Caki2 (cell line): ENCODE measurements at regions not wholly inside any gene's neighbourhood (a gene's known extent, or its start where the extent isn't known, plus 50 kb on each side); places are given as distances from the start of the nearest gene placed in this dataset.

ENCODE experiments used
- DNase-seq: peaks from one replicate; pipeline ENCODE4 v3.0.0-alpha.2; 2015; ENCODE audit warnings: low read depth
- in situ Hi-C: cut with HindIII; loops from 2 replicates; pipeline ENCODE4 v1.10.0; 2016; ENCODE audit warnings: low sequenced_read_pairs, low pct_unique_long_range_greater_than_20kb, mixed read lengths

GRCh38 chr3:74129611-74130010, 484.8 kb downstream of the CNTN3 start:
- DNase-seq: no peak
- in situ Hi-C loops: no loop called here

GRCh38 chr3:74129056-74129455, 485.4 kb downstream of the CNTN3 start:
- no peak for DNase-seq
- in situ Hi-C loops: no loop called here

- no peak for DNase-seq
- in situ Hi-C loops: no loop called here
Observed at GRCh38 chr3:74127256-74127655, 487.2 kb downstream of the CNTN3 start.

DNA sequence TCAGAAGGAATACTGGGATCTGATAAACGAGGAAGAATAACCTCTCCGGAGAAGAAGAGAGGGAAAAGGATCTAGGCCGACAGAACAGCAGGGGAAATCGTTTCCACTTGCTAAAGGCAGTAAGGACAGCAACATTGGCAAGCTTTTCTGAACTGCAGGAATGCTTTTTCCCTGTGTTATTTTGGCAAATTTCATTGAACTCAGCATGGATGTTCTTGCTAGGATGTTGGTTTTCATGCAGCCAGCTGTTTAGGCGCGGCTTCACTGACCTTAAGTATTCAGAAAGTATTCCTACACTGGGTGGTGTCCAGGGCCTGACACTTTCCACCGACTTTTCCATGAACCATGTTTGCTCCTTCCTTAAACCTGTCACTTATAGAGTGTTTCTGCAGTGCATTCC, 489.7 kb downstream of the CNTN3 start:
- in situ Hi-C loops: no loop called here
- DNase-seq: no peak

- DNase-seq: no peak
- in situ Hi-C loops: no loop called here
Observed at GRCh38 chr3:74122281-74122680, 492.2 kb downstream of the CNTN3 start.

DNA sequence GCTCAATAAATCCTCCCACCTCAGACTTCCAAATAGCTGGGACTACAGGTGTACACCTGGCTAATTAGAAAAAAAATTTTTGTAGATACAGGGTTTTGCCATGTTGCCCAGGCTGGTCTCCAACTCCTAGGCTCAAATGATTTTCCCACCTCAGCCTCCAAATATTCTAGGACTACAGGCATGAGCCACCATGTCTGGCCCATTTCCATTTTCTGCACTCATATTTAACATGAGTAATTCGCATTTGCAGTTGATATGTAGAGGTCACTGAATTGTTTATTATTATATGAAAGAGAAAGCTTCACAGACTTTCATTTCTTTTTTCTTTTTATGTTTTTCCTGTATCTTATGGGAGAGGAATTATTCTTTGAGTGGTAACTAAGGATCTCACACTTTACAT, 492.7 kb downstream of the CNTN3 start:
- no peak for DNase-seq
- in situ Hi-C loops: no loop called here

DNA sequence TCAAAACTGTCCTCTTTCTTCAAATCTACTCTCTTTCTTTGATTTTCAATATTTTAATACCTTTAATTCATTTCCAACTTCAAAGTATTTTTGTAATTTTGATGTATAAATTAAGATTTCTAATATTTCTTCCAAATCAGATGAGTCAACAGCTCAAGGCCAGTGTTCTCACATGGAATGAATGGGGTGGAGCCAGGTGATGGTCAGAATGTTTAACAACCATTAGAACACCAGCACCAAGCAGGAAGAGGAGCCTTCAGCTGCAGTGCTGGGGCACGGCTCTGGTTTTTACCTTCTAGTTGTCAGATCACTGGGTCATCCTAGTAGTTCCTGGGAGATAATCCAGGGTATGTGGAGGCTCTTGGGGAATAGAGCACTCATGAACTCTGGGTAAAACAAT, 494.5 kb upstream of the PDZRN3 start:
- no peak for DNase-seq
- in situ Hi-C loops: no loop called here

DNA sequence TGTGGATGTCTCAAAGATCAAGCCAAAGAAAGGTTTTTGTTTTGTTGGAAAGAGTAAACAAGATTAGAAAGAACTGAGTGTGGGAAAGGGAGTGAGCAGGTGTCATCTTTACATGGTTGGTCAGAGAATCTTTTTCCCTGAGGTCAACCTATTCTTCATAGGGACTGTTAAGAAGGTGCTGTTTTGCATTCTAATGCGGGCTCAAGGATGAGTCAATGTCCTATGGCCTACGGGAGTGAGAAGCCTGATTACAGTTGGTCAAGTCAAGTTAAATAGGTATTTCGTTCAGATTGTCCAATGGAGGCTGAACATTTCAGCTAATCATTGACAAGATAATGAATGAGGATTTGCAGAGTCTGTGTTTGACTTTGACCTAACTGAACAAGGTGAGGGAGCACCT, 491.2 kb upstream of the PDZRN3 start:
- in situ Hi-C loops: no loop called here
- peak; percentile 30 for DNase-seq

- in situ Hi-C loops: no loop called here
Observed at GRCh38 chr3:74107451-74107850, 482.7 kb upstream of the PDZRN3 start.

DNA sequence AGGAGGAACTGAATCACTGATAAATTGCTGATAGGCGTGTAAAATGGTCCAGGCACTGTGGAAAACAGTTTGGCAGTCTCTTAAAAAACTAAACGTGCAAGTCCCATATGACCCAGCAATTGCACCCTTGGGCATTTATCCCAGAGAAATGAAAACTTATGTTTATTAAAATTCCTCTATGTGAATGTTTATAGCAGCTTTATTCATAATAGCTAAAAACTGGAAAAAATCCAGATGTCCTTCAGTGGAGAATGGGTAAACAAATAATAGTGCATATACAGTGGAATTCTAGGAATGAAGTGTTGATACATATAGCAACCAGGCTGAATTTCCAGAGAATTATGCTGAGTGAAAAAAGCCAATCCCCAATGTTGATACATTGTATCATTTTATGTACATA, 482.2 kb upstream of the PDZRN3 start:
- no peak for DNase-seq
- in situ Hi-C loops: no loop called here

More at GRCh38 chr3:74107451-74107850, 482.7 kb upstream of the PDZRN3 start:
- no peak for DNase-seq

DNA sequence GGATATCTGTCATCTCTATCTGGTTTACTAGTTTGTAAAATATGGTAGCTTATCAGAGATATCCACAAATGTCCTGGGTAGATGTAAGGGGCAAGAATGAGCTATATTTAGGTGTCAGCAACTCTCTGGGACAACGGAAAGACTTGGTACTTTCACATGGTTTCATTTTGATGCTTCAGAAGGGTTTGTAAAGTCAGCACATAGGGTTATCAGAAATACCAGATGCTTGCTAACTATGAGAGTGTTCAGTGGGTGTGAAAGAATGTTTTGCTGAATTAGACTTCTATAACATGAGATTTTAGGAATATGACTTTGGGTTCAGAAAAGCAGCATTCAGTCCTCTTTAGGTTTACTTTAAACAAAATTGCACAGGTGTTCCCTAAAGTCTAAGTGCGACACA, 466.5 kb upstream of the PDZRN3 start:
- no peak for DNase-seq
- in situ Hi-C loops: no loop called here

GRCh38 chr3:74089814-74090213, 465.1 kb upstream of the PDZRN3 start:
- in situ Hi-C loops: no loop called here

GRCh38 chr3:74080056-74080461, 455.3 kb upstream of the PDZRN3 start:
- in situ Hi-C loops: no loop called here
- no peak for DNase-seq

More at GRCh38 chr3:74089814-74090213, 465.1 kb upstream of the PDZRN3 start:
- no peak for DNase-seq

GRCh38 chr3:74075241-74075640, 450.5 kb upstream of the PDZRN3 start:
- in situ Hi-C loops: no loop called here
- DNase-seq: no peak

DNA sequence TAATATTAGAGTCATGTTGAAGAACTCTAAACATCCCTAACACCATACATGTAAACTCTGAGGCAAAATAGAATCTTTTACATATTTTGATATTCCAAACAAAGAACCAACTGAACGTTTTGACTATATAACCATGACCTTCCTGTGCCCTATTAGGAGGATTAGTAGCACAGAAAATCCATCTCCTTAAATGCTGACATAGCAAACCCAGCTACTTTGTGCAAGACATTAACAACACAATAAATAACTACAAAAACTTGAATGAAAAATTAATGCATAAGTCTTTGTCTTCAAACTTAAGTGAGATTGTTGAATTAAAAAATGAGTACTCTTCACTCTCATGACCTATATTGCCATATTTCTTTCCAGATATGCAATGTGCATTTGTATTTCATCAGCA, 450.0 kb upstream of the PDZRN3 start:
- no peak for DNase-seq
- in situ Hi-C loops: no loop called here

DNA sequence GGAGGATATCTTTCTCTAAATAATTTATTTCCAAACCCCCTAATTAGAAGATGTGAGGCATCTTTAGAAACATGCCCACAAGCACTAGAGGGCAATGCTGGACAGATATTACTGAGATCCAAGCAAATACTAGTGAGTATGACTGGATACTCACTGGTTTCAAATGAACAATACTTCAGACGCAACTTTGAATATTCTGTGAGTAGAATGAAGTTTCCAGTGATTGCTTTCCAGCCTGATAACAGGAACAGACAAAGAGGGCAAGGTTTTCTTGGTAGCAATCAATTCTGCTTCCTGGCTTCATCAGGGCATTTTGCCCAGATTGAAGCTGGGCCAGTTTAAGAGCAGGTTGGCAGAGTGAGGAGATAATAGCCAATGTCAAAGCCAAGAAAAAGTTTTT, 442.6 kb upstream of the PDZRN3 start:
- no peak for DNase-seq
- in situ Hi-C loops: no loop called here

- DNase-seq: no peak
- in situ Hi-C loops: no loop called here
Observed at GRCh38 chr3:74066456-74066855, 441.7 kb upstream of the PDZRN3 start.

GRCh38 chr3:74059923-74060600, 435.3 kb upstream of the PDZRN3 start:
- in situ Hi-C loops: no loop called here
- DNase-seq: no peak

DNA sequence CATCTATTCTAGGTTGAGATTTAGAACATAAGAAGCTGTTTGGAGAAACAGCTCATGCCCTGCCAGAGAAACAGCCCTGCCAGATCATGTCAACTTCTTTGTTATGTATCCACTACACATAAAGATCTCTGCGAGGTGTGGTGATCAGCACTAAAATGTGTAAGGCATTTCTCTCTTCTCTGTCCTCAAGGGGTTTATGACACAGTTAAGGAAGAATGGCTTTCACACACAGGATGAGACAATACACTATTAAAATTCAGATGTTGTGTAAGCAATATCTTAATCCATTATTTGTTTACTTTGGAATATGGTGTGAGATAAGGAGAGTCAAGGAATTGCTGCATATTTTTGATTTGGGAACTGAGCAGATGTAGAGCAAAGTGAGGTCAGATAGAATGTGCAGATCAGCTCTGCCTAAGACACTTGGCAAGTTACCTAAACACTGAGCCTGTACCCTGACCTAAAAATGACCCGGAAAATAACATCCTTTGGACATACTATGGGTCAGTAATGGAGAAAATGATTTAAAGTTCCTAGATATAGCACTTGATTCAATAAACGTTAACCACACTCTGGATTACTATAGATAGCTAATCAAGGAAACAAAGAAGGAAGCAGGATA, 434.7 kb upstream of the PDZRN3 start:
- in situ Hi-C loops: no loop called here
- DNase-seq: no peak

GRCh38 chr3:74057169-74057568, 432.4 kb upstream of the PDZRN3 start:
- in situ Hi-C loops: no loop called here
- no peak for DNase-seq
